DOHH2 (cell line): ENCODE measurements at regions not wholly inside any gene's neighbourhood (a gene's known extent, or its start where the extent isn't known, plus 50 kb on each side); places are given as distances from the start of the nearest gene placed in this dataset.

Source experiments
- CTCF ChIP-seq: fragments of 200-600 bp; sonication (generic); IDR thresholded peaks from one replicate; pipeline ENCODE4 v1.5.1; 2014; ENCODE audit warnings: antibody characterized with exemption, mild to moderate bottlenecking, low read depth, low read length; ENCODE audit not compliant: poor library complexity, severe bottlenecking
- EZH2phosphoT487 ChIP-seq: fragments of 200-600 bp; sonication (generic); IDR thresholded peaks from 2 replicates; pipeline ENCODE4 v1.6.1; 2017; ENCODE audit warnings: borderline replicate concordance, mild to moderate bottlenecking, antibody characterized with exemption, low read length, moderate library complexity, mixed read lengths

- TF ChIP-seq CTCF (no peak), EZH2phosphoT487 (no peak)
These were observed 135.1 kb downstream of the TBXT start for GRCh38 chr6:166032366-166033200.
